VCaP (cell line): ENCODE measurements at regions not wholly inside any gene's neighbourhood (a gene's known extent, or its start where the extent isn't known, plus 50 kb on each side); places are given as distances from the start of the nearest gene placed in this dataset.

ENCODE experiments used
- H3K27ac ChIP-seq: fragments of 450-650 bp; 2 replicates; pipeline ENCODE4 v1.5.1; 2017
- TF ChIP-seq, protein P1 (sequence below): fragments of 450-650 bp; conservative IDR thresholded peaks from 2 replicates; pipeline ENCODE4 v1.5.1; 2017; ENCODE audit warnings: mild to moderate bottlenecking, moderate library complexity

DNA sequence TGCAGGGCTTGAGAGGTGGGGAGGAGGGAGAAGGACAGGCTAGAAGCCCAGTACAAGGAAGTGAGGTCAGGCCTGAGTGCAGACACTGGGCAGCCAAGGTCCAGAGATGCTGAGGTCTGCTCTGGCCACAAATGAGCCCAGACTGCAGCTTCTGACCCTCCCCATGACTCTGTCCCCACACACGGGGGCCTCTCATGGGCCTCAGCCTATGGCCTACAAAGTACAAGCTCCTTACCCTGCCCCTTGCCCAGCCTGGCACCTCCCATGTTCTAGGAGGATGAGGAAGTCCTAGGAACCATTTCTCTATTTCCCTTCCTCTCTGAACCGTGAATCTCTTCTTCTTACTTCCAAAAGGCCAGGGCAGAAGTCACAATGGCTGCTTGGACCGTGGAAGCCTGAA is 193.8 kb downstream of the ANKRD30B start:
- TF ChIP-seq, protein P1, sequence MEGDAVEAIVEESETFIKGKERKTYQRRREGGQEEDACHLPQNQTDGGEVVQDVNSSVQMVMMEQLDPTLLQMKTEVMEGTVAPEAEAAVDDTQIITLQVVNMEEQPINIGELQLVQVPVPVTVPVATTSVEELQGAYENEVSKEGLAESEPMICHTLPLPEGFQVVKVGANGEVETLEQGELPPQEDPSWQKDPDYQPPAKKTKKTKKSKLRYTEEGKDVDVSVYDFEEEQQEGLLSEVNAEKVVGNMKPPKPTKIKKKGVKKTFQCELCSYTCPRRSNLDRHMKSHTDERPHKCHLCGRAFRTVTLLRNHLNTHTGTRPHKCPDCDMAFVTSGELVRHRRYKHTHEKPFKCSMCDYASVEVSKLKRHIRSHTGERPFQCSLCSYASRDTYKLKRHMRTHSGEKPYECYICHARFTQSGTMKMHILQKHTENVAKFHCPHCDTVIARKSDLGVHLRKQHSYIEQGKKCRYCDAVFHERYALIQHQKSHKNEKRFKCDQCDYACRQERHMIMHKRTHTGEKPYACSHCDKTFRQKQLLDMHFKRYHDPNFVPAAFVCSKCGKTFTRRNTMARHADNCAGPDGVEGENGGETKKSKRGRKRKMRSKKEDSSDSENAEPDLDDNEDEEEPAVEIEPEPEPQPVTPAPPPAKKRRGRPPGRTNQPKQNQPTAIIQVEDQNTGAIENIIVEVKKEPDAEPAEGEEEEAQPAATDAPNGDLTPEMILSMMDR: no peak
- no peak overlapping the region for H3K27ac ChIP-seq

DNA sequence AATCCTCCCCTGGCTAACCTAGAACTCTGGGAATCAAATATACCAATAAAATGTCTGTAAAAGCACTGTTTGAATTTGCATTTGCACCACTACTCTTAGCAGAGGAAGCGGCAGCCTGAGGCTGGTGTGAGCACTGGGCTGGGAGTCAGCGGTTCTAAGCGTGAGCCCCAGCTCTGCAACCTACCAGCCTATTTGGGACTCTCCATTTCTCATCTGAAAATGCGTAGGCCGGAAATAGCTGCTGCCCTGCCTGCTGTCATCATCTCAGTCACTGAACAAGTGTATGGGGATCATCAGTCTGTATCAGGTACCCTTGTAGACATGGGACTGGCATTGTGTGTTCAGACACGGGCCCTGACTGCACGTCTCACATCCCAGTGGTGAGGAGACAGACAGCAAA is 194.3 kb downstream of the ANKRD30B start:
- TF ChIP-seq, protein P1: no peak
- H3K27ac ChIP-seq: no peak overlapping the region; the same call in 1 of the 2 replicates

DNA sequence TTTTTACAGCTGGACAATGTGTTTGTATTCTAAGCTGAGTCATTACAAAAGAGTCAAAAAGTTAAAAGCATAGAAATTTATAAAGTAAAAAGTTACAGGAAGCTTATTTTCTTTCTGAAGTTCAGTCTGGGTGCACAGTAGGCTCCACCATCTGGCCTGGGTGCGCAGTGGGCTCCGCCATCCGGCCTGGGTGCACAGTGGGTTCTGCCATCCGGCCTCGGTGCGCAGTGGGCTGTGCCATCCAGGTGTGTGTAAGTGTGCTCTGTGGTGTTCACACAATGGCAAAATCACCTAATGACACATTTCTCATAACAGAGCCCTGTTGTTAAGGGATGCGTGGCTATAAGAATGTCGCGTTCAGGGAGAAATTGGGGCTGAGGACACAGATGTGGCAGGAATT is 195.5 kb downstream of the ANKRD30B start:
- H3K27ac ChIP-seq: no peak overlapping the region
- TF ChIP-seq, protein P1: no peak

DNA sequence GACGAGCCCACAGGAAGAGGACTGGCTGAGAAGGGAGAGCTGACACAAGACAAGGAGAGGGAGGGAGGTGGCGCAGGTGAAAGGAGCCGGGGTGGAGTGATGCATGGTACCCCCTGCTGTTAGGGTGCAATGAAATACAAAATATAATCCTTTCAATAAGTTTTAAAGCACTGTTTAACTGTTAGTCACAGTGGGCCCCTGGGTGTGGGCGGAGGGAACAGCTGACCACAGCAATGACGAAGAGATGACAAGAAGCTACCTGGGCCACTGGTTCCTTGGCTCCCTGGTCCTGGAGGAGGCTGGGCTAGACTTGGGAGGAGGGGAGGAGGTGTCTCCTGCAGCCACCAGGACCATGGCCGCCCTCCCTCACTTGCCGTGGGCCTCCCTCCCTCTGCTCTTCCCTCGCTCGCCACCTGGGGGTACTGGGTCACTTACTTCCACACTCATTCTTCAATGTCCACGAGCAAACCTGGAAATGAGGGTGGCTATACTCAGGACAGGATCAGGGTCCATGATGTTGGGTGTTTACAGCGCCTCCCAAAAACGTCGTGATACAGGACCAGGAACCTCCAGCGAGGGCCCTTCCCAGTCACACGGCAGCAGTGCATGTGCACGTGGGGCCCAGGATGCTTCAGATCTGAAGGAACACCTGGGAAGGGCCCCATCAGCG is 196.1 kb downstream of the ANKRD30B start:
- H3K27ac ChIP-seq: no peak overlapping the region
- TF ChIP-seq, protein P1: no peak

DNA sequence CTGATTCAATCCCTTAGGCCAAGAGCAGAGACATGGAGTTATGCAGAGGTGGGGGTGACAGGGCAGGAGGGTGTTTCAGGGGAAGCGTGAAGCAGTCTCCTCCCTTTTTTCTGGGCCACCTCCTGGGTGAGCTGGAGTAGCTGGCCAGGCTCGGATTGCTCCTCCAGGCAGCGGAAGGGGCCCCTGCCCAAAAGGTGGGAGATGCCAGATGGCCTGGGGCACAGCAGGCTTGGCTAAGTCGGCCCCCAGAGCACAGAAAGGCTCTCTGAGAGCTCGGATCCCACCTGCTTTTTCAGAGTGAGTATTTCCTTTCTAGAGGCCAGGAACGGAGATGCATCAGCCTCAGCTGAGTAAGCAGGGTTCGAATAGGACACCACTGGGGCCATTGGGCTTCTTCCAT is 196.9 kb downstream of the ANKRD30B start:
- no peak overlapping the region for H3K27ac ChIP-seq
- TF ChIP-seq, protein P1: no peak

DNA sequence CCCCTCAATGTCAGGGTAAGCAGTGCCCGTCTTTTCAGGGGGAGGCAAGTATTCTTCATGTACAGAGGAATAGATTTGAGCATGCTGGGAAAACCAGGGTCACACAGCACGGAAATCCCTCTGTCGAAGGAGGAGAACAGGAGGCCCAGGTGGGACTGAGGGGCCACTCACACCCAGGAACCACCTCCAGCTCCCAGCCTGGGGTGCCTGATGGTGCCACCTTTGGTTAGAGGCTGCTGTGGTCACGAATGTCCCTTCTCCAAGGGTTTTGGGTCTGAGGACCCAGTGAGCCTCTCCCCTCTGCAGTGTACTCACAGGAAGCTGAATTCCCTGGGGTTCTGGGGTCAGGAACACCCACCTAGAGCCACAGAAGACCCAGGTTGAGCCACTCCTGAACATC is 197.3 kb downstream of the ANKRD30B start:
- H3K27ac ChIP-seq: no peak overlapping the region; the same call in 1 of the 2 replicates
- TF ChIP-seq, protein P1: no peak

DNA sequence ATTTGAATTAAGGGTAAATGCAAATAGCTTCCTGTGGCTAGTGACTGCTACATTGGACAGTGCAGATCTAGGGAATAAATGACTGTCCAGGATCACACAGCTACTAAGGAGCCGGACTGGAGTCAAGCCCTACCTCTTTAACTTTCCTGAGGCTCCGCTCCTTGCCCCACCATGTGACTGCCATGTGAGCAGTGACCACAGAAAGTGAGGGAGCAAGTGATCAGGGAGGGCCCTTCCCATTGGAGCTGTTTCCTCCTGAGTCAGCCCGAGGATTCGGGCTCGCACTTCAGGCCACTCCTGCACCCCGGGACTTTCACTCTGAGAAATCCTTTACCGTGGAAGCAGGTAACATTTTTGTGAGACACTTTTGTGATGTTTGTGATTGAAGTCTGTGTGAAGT is 198.0 kb downstream of the ANKRD30B start:
- TF ChIP-seq, protein P1: no peak
- peak overlapping the region; percentile 83 for H3K27ac ChIP-seq

DNA sequence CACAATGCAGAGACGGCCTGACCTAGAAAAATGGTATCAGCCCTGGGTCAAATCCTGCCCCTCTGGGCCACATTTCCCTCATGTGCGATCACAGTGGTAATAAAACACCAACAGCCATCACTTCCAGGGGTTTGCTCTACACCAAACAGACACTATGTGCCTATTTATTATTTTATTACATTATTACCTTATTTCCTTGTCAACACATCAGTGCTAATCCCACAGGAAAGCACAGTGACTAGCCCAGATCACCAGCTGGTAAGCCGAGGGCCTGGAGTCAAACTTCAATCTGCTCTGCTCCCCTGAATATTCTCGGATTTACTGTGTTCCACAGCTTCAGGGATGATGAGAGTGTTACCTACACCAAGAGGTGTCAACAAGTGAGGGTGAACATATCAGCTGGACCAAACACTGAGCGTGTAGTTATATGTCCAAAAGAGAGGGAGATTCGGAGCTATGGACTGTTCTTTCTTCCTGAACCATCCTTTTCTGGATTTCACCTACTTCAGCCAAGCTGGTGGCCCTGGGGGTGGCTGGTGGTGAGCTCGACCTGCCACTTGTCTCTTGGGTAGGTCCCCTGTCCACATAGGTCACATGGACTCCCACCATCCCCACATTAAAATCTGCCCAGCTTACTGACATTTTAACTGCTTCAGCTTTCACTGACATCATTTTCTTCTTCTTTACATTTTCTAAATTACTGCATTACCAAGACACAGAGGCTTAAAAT is 198.9 kb downstream of the ANKRD30B start:
- H3K27ac ChIP-seq: peak overlapping the region; percentile 83
